T-helper 1 cell treated with Interleukin-12 subunit alpha and Interleukin-12 subunit beta and Interleukin-4 antibody, amounts not matched to agents 30 μg/mL and 1 μg/mL, for 36 hours (primary cell): ENCODE measurements at regions not wholly inside any gene's neighbourhood (a gene's known extent, or its start where the extent isn't known, plus 50 kb on each side); places are given as distances from the start of the nearest gene placed in this dataset.

Source experiments
- H3K27ac Mint-ChIP-seq: one replicate; pipeline ENCODE4 v1.8.0; 2021; ENCODE audit warnings: mild to moderate bottlenecking, mixed read lengths
- H3K27me3 Mint-ChIP-seq: one replicate; pipeline ENCODE4 v1.8.0; 2021; ENCODE audit warnings: low read depth, mixed read lengths
- H3K36me3 Mint-ChIP-seq: one replicate; pipeline ENCODE4 v1.8.0; 2021; ENCODE audit warnings: low read depth, mixed read lengths
- H3K4me1 Mint-ChIP-seq: one replicate; pipeline ENCODE4 v1.8.0; 2021; ENCODE audit warnings: low read depth, mixed read lengths
- H3K4me3 Mint-ChIP-seq: one replicate; pipeline ENCODE4 v1.8.0; 2021; ENCODE audit warnings: mild to moderate bottlenecking, moderate library complexity, mixed read lengths
- H3K9me3 Mint-ChIP-seq: one replicate; pipeline ENCODE4 v1.8.0; 2021; ENCODE audit warnings: mixed read lengths

- H3K9me3 Mint-ChIP-seq, result peaks cover 3% of the 10 kb centered on the region
- no peaks in the 10 kb centered on the region for H3K36me3 Mint-ChIP-seq
- H3K27me3 Mint-ChIP-seq, result no peaks in the 10 kb centered on the region
- no peak overlapping the region for H3K27ac Mint-ChIP-seq
- H3K4me3 Mint-ChIP-seq, result no peak overlapping the region
- no peaks in the 10 kb centered on the region for H3K4me1 Mint-ChIP-seq
Measured at GRCh38 chr5:88967633-88968585, 84.9 kb upstream of the MEF2C start.

GRCh38 chr5:88964831-88965230 is 81.8 kb upstream of the MEF2C start:
- no peak overlapping the region for H3K27ac Mint-ChIP-seq
- H3K4me1 Mint-ChIP-seq, result no peaks in the 10 kb centered on the region
- H3K4me3 Mint-ChIP-seq, result no peak overlapping the region
- peaks cover 3% of the 10 kb centered on the region for H3K9me3 Mint-ChIP-seq
- no peaks in the 10 kb centered on the region for H3K36me3 Mint-ChIP-seq
- no peaks in the 10 kb centered on the region for H3K27me3 Mint-ChIP-seq

- H3K27ac Mint-ChIP-seq, result no peak overlapping the region
- peaks cover 5% of the 10 kb centered on the region for H3K27me3 Mint-ChIP-seq
- H3K9me3 Mint-ChIP-seq, result no peaks in the 10 kb centered on the region
- H3K4me1 Mint-ChIP-seq, result no peaks in the 10 kb centered on the region
- H3K36me3 Mint-ChIP-seq, result no peaks in the 10 kb centered on the region
- H3K4me3 Mint-ChIP-seq, result no peak overlapping the region
Measured at GRCh38 chr5:88957013-88957412, 74.0 kb upstream of the MEF2C start.

- H3K27me3 Mint-ChIP-seq, result peaks cover 5% of the 10 kb centered on the region
- no peaks in the 10 kb centered on the region for H3K9me3 Mint-ChIP-seq
- no peak overlapping the region for H3K4me3 Mint-ChIP-seq
- no peaks in the 10 kb centered on the region for H3K4me1 Mint-ChIP-seq
- H3K36me3 Mint-ChIP-seq, result no peaks in the 10 kb centered on the region
- H3K27ac Mint-ChIP-seq, result no peak overlapping the region
Measured at GRCh38 chr5:88956416-88956815, 73.4 kb upstream of the MEF2C start.

GRCh38 chr5:88955403-88955802 is 72.4 kb upstream of the MEF2C start:
- Mint-ChIP-seq H3K27me3 (peaks cover 5% of the 10 kb centered on the region), H3K4me1 (no peaks in the 10 kb centered on the region), H3K36me3 (no peaks in the 10 kb centered on the region), H3K4me3 (no peak overlapping the region), H3K27ac (no peak overlapping the region), H3K9me3 (no peaks in the 10 kb centered on the region)

GRCh38 chr5:88954511-88954910 is 71.5 kb upstream of the MEF2C start:
- Mint-ChIP-seq H3K4me1 (no peaks in the 10 kb centered on the region), H3K27me3 (peaks cover 5% of the 10 kb centered on the region), H3K36me3 (no peaks in the 10 kb centered on the region), H3K27ac (no peak overlapping the region), H3K4me3 (no peak overlapping the region), H3K9me3 (no peaks in the 10 kb centered on the region)

- H3K27me3 Mint-ChIP-seq, result peaks cover under 1% of the 10 kb centered on the region
- no peaks in the 10 kb centered on the region for H3K36me3 Mint-ChIP-seq
- no peaks in the 10 kb centered on the region for H3K9me3 Mint-ChIP-seq
- no peak overlapping the region for H3K4me3 Mint-ChIP-seq
- H3K27ac Mint-ChIP-seq, result no peak overlapping the region
- no peaks in the 10 kb centered on the region for H3K4me1 Mint-ChIP-seq
Measured at GRCh38 chr5:88952996-88953643, 70.1 kb upstream of the MEF2C start.

GRCh38 chr5:88952344-88952743 is 69.4 kb upstream of the MEF2C start:
- no peaks in the 10 kb centered on the region for H3K36me3 Mint-ChIP-seq
- no peak overlapping the region for H3K27ac Mint-ChIP-seq
- H3K4me3 Mint-ChIP-seq, result no peak overlapping the region
- H3K27me3 Mint-ChIP-seq, result peaks cover 4% of the 10 kb centered on the region
- no peaks in the 10 kb centered on the region for H3K4me1 Mint-ChIP-seq
- no peaks in the 10 kb centered on the region for H3K9me3 Mint-ChIP-seq

- Mint-ChIP-seq H3K27me3 (peaks cover 5% of the 10 kb centered on the region), H3K4me3 (no peak overlapping the region), H3K36me3 (no peaks in the 10 kb centered on the region), H3K9me3 (no peaks in the 10 kb centered on the region), H3K4me1 (no peaks in the 10 kb centered on the region), H3K27ac (no peak overlapping the region)
Measured at GRCh38 chr5:88951457-88951856, 68.5 kb upstream of the MEF2C start.

- H3K36me3 Mint-ChIP-seq, result no peaks in the 10 kb centered on the region
- H3K27ac Mint-ChIP-seq, result no peak overlapping the region
- H3K27me3 Mint-ChIP-seq, result peaks cover 5% of the 10 kb centered on the region
- H3K9me3 Mint-ChIP-seq, result no peaks in the 10 kb centered on the region
- H3K4me1 Mint-ChIP-seq, result no peaks in the 10 kb centered on the region
- H3K4me3 Mint-ChIP-seq, result no peak overlapping the region
Measured at GRCh38 chr5:88948746-88949600, 66.0 kb upstream of the MEF2C start.

GRCh38 chr5:88944751-88945531 is 62.0 kb upstream of the MEF2C start:
- Mint-ChIP-seq H3K27me3 (peaks cover 5% of the 10 kb centered on the region), H3K4me1 (no peaks in the 10 kb centered on the region), H3K27ac (no peak overlapping the region)

GRCh38 chr5:88941581-88941980 is 58.6 kb upstream of the MEF2C start:
- no peaks in the 10 kb centered on the region for H3K4me1 Mint-ChIP-seq
- no peak overlapping the region for H3K27ac Mint-ChIP-seq
- H3K4me3 Mint-ChIP-seq, result no peak overlapping the region
- H3K9me3 Mint-ChIP-seq, result no peaks in the 10 kb centered on the region
- no peaks in the 10 kb centered on the region for H3K27me3 Mint-ChIP-seq
- no peaks in the 10 kb centered on the region for H3K36me3 Mint-ChIP-seq

More at GRCh38 chr5:88944751-88945531, 62.0 kb upstream of the MEF2C start:
- H3K36me3 Mint-ChIP-seq, result no peaks in the 10 kb centered on the region
- no peaks in the 10 kb centered on the region for H3K9me3 Mint-ChIP-seq
- no peak overlapping the region for H3K4me3 Mint-ChIP-seq

GRCh38 chr5:88940713-88941112 is 57.7 kb upstream of the MEF2C start:
- no peaks in the 10 kb centered on the region for H3K36me3 Mint-ChIP-seq
- H3K4me3 Mint-ChIP-seq, result no peak overlapping the region
- no peaks in the 10 kb centered on the region for H3K4me1 Mint-ChIP-seq
- H3K27me3 Mint-ChIP-seq, result no peaks in the 10 kb centered on the region
- H3K9me3 Mint-ChIP-seq, result no peaks in the 10 kb centered on the region
- H3K27ac Mint-ChIP-seq, result no peak overlapping the region

GRCh38 chr5:88939300-88939699 is 56.3 kb upstream of the MEF2C start:
- Mint-ChIP-seq H3K27ac (no peak overlapping the region), H3K27me3 (no peaks in the 10 kb centered on the region), H3K9me3 (no peaks in the 10 kb centered on the region), H3K36me3 (no peaks in the 10 kb centered on the region), H3K4me1 (no peaks in the 10 kb centered on the region), H3K4me3 (no peak overlapping the region)
